Heart right ventricle (tissue), 16 donors: ENCODE measurements at regions not wholly inside any gene's neighbourhood (a gene's known extent, or its start where the extent isn't known, plus 50 kb on each side); places are given as distances from the start of the nearest gene placed in this dataset.

Source experiments
- ATAC-seq, 8 donors: fragments of 200-7000 bp; cut with Tn5 transposase; one replicate each; pipeline ENCODE4 v1.9.1; 2020; ENCODE audit warnings: mild to moderate bottlenecking in 8 of 8, moderate library complexity in 8 of 8, moderate number of reproducible peaks in 1 of 8
- DNase-seq, 2 donors: peaks; one replicate each; pipeline ENCODE4 v3.0.0-alpha.2; 2020
- H3K27ac ChIP-seq, 10 donors: fragments of 200-600 bp; sonication (generic) in 2 of 10; one replicate each; pipeline versions ENCODE4 v1.5.0 to v1.8.0; 2020 to 2022; ENCODE audit warnings: mild to moderate bottlenecking in 3 of 10
- H3K27me3 ChIP-seq, 7 donors: fragments of 200-600 bp; one replicate each; pipeline ENCODE4 v1.8.0; 2021 to 2022; ENCODE audit warnings: mild to moderate bottlenecking in 2 of 7
- H3K36me3 ChIP-seq, 9 donors: fragments of 200-600 bp; sonication (generic) in 1 of 9; one replicate each; pipeline versions ENCODE4 v1.5.0 to v1.8.0; 2020 to 2022; ENCODE audit warnings: mild to moderate bottlenecking in 2 of 9
- H3K4me1 ChIP-seq, 9 donors: fragments of 200-600 bp; sonication (generic) in 1 of 9; one replicate each; pipeline versions ENCODE4 v1.5.0 to v1.8.0; 2020 to 2022; ENCODE audit warnings: mild to moderate bottlenecking in 4 of 9
- H3K4me3 ChIP-seq, 10 donors: fragments of 200-600 bp; sonication (generic) in 2 of 10; one replicate each; pipeline versions ENCODE4 v1.5.0 to v1.8.0; 2020 to 2022; ENCODE audit warnings: mild to moderate bottlenecking in 7 of 10, moderate library complexity in 2 of 10
- H3K9me3 ChIP-seq, 11 donors: fragments of 200-600 bp in 10 of 11; sonication (generic) in 2 of 11; one replicate each; pipeline versions ENCODE4 v1.5.0 to v1.8.0; 2013 to 2022; ENCODE audit warnings: mild to moderate bottlenecking in 2 of 11, control low read depth in 1 of 11, moderate library complexity in 1 of 11
- WGBS, 2 donors: extraction: QIAGEN DNeasy Blood & Tissue Kit; methylation state at CpG; one replicate each; pipeline ENCODE4 v1.1.7; 2013; ENCODE audit warnings: inconsistent platforms in 1 of 2; 5-methylcytosine and 5-hydroxymethylcytosine counted together
- intact Hi-C, 10 donors: fragments of 100-400 bp; cut with DNase I; formaldehyde crosslinking; loops; one replicate each; pipeline versions ENCODE4 v1.11.1 to v1.14.2; 2022
- TF ChIP-seq, protein P1 (sequence below), 9 donors: fragments of 200-600 bp; sonication (generic) in 2 of 9; IDR thresholded peaks; one replicate each; pipeline versions ENCODE4 v1.5.0 to v1.8.0; 2021 to 2022; ENCODE audit warnings: antibody characterized with exemption in 9 of 9, mild to moderate bottlenecking in 5 of 9, moderate library complexity in 1 of 9
- donor health status: Arrhythmogenic right ventricular cardiomyopathy.
- donor health status: ischemic (EF 13 %, LVEDD 7.1; RV severe dilation, severe dysfunction).
- donor health status: healthy with polysubstance abuse.
- donor health status: DM: no; HTN: yes; CAD: no.
- donor health status: DM: no; HTN: no; CAD: no.
- donor health status: ischemic (EF 25% LVEDD 6.9; RV normal size, moderate dysfunction).
- donor health status: ischemic (EF 25% LVEDD 5.7; RV mildly dilated, moderate dysfunction).
- donor health status: healthy.
- donor health status: DM: yes; HTN: yes; CAD: no.
- donor health status: Ischemic cardiomyopathy.
- donor health status: ischemic (EF 35%, LVEDD 5.7; RV mildly dilated, moderate dysfunction).
- donor health status: nonischemic (EF 11% LVEDD 7.7; RV severe dilation, severe dysfunction).
- donor health status: DM: yes; HTN: yes; CAD: no.
- donor health status: PGD.
- donor health status: ischemic (EF 29% LVEDD 5.4; RV normal size, mild dysfunction).
- donor health status: nonischemic (EF 23%, LVEDD 6.1; RV moderate dilation, normal function).

DNA sequence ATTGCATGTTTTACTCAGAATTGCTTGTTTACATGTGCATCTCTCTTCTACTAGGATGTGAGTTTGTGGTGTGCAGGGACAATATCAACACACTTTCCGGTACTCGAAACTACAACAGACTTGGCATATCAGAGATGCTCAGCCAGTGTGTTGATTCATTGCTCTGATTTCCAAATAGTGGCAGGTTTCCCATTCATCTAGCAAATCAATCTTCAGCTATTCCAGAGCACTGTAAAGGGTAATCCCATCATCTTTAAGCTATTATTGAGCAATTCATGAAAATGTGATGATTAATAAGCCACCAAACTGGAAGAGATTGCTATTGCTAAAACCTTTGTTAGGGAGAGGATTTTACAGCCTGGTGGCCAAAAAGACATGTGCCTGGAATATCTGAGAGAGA lies 574.2 kb upstream of the CPEB2 start:
- no peak for DNase-seq
- H3K27ac ChIP-seq, result no peak overlapping the region
- ATAC-seq, result no peak
- H3K9me3 ChIP-seq, result peaks cover 0 to 26% (median 0%) of the 10 kb centered on the region in 11 donors
- intact Hi-C loops, result no loop called here
- no peaks in the 10 kb centered on the region for H3K36me3 ChIP-seq
- H3K27me3 ChIP-seq, result no peaks in the 10 kb centered on the region
- no peak overlapping the region for H3K4me3 ChIP-seq
- TF ChIP-seq, protein P1, sequence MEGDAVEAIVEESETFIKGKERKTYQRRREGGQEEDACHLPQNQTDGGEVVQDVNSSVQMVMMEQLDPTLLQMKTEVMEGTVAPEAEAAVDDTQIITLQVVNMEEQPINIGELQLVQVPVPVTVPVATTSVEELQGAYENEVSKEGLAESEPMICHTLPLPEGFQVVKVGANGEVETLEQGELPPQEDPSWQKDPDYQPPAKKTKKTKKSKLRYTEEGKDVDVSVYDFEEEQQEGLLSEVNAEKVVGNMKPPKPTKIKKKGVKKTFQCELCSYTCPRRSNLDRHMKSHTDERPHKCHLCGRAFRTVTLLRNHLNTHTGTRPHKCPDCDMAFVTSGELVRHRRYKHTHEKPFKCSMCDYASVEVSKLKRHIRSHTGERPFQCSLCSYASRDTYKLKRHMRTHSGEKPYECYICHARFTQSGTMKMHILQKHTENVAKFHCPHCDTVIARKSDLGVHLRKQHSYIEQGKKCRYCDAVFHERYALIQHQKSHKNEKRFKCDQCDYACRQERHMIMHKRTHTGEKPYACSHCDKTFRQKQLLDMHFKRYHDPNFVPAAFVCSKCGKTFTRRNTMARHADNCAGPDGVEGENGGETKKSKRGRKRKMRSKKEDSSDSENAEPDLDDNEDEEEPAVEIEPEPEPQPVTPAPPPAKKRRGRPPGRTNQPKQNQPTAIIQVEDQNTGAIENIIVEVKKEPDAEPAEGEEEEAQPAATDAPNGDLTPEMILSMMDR (IDR thresholded peaks at IDR 0.05), result no peak
- H3K4me1 ChIP-seq, result peaks cover 0 to 7% (median 0%) of the 10 kb centered on the region in 9 donors
- 87 to 93% methylated on average over 2 of the region's 2 CpGs for WGBS, 2 donors

DNA sequence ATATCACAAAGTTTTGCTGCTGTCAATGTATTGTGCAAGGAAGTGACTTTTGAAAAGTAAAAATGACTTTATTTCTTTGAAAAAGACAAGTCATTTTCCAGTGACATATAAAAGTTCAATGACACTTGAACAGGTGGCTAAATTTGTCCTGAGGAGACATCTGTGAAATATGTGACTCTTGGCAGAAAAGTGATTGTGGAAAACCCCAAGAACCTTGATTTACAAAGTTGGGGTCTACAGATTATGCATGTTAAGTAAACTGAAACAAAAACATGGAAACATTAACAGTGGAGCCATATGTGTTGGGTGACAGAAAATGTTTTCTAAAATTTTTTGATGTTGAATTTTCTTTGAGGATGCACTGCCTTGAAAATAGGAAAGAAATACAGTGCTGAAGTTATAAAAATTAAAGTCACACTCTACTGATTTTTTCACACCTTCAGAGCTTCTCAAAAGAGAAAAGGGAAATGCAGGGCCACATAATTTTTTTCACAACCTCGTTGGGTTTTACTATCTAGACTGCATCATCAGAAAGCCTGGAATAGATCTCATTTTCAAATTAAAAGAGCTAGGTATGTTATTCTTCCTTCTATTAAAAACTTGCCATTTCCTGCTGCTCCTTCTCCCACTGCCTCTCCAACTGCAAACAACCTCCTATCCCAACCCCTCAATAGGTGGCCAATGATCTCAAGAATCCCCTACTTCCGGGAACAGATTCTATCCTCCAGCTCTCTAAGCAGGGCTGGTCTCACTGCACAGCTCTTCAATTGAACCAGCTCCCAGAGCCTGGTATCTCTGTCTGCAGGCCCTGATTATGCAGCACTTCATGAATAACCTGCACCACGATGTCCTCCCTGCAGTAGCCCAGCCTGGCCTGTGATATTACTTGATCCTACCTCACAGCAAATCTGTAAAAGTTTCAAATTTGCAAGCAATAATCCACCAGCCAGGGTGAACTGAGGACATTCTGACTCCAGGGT lies 570.8 kb upstream of the CPEB2 start:
- 23 to 24% methylated on average over 3 of the region's 3 CpGs for WGBS, 2 donors

DNA sequence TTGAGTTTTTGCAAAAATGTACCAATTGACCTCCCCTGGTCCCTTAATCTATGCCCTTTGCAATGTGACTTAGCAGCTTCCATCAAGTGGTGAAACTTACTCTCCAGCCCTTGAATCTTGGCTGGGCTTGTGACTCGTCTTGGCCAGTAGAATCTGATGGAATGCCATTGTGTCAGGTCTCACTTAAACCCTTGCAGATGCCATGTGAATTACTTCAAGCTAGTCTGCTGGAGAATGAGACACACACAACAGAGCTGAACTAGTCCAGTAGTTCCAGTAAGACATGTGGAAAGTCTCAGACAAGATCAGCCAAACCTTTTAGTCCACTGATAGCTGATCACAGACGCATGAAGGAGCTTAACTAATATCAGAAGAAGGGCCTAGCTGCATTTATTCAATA lies 567.8 kb upstream of the CPEB2 start:
- ATAC-seq (peak in 3 of 8 donors; percentile 14 to 85 (median 50)), DNase-seq (no peak)
- intact Hi-C loops, result no loop called here
- Histone ChIP-seq H3K27ac (no peak overlapping the region), H3K4me1 (peaks cover 0 to 13% (median 0%) of the 10 kb centered on the region in 9 donors), H3K27me3 (no peaks in the 10 kb centered on the region), H3K36me3 (no peaks in the 10 kb centered on the region), H3K9me3 (no peaks in the 10 kb centered on the region), H3K4me3 (no peak overlapping the region)
- 28 to 31% methylated on average over 2 of the region's 2 CpGs for WGBS, 2 donors
- TF ChIP-seq, protein P1 (IDR thresholded peaks at IDR 0.05), result no peak

More for the DNA sequence above, 570.8 kb upstream of the CPEB2 start:
- Histone ChIP-seq H3K4me1 (peaks cover 0 to 13% (median 0%) of the 10 kb centered on the region in 9 donors), H3K36me3 (no peaks in the 10 kb centered on the region), H3K27me3 (no peaks in the 10 kb centered on the region), H3K27ac (no peak overlapping the region), H3K4me3 (no peak overlapping the region), H3K9me3 (peaks cover 0 to 6% (median 0%) of the 10 kb centered on the region in 11 donors)
- DNase-seq, result no peak
- peak in 5 of 8 donors; percentile 17 to 75 (median 47) for ATAC-seq
- TF ChIP-seq, protein P1 (IDR thresholded peaks at IDR 0.05), result no peak
- intact Hi-C loops, result no loop called here

DNA sequence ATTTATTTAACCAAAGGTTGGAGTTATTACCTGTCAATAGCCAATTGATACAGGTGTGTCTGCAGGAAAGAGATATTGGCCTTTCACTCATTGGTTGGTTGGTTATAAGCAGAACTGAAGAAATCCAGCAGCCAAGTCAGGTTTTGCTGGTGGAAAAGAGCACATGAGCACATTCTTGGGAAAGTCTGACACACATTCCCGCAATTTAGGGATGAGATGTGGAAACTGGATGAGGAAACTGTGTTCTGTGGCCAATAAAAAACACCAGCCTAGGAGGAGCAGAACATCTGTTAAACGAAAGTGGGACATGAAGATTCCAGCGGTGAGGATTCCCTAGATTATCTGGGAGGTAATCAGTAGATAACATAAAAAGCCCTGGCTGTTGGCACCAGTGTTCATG lies 567.4 kb upstream of the CPEB2 start:
- intact Hi-C loops, result no loop called here
- no peak overlapping the region for H3K27ac ChIP-seq
- no peak overlapping the region for H3K4me3 ChIP-seq
- no peaks in the 10 kb centered on the region for H3K9me3 ChIP-seq
- 43 to 50% methylated on average over 3 of the region's 3 CpGs for WGBS, 2 donors
- H3K4me1 ChIP-seq, result peaks cover 0 to 13% (median 0%) of the 10 kb centered on the region in 9 donors
- TF ChIP-seq, protein P1 (IDR thresholded peaks at IDR 0.05), result no peak
- DNase-seq (no peak), ATAC-seq (no peak)
- H3K36me3 ChIP-seq, result no peaks in the 10 kb centered on the region
- no peaks in the 10 kb centered on the region for H3K27me3 ChIP-seq
